CD4-positive, CD25-positive, alpha-beta regulatory T cell (primary cell): ENCODE measurements at regions not wholly inside any gene's neighbourhood (a gene's known extent, or its start where the extent isn't known, plus 50 kb on each side); places are given as distances from the start of the nearest gene placed in this dataset.
A peak's percentile ranks its signal among the peaks of the same experiment; 100 is the strongest.

ENCODE experiments used
- ATAC-seq, 2 donors: fragments of 150-1000 bp; cut with Tn5 transposase; one replicate each; pipeline ENCODE4 v1.10.0; 2021; ENCODE audit warnings: low read depth in 2 of 2, moderate number of reproducible peaks in 2 of 2, moderate library complexity in 1 of 2
- DNase-seq, 3 donors: peaks; one replicate each; pipeline versions ENCODE4 v3.0.0 to v3.0.0-alpha.2; 2012 to 2022; ENCODE audit warnings: mixed read lengths in 1 of 3
- H3K27ac ChIP-seq: one replicate; pipeline ENCODE4 v1.7.0; 2013; ENCODE audit warnings: mild to moderate bottlenecking, low read length; ENCODE audit not compliant: insufficient read depth, poor library complexity, severe bottlenecking
- H3K27me3 ChIP-seq: one replicate; pipeline ENCODE4 v1.7.0; 2013; ENCODE audit warnings: low read length; ENCODE audit not compliant: control insufficient read depth, insufficient read depth
- H3K36me3 ChIP-seq: one replicate; pipeline ENCODE4 v1.7.0; 2013; ENCODE audit warnings: mild to moderate bottlenecking, low read length, moderate library complexity; ENCODE audit not compliant: control insufficient read depth, insufficient read depth
- H3K4me1 ChIP-seq: 2 replicates; pipeline ENCODE4 v1.7.0; 2013; ENCODE audit warnings: mild to moderate bottlenecking, low read length; ENCODE audit not compliant: insufficient read depth, control insufficient read depth, poor library complexity, severe bottlenecking
- H3K4me3 ChIP-seq: one replicate; pipeline ENCODE4 v1.7.0; 2013; ENCODE audit warnings: low read depth, mild to moderate bottlenecking, low read length, moderate library complexity
- H3K9me3 ChIP-seq, 2 experiments: 1 replicate in 1 of 2; 2 replicates in 1 of 2; pipeline ENCODE4 v1.7.0; 2013; ENCODE audit warnings: low read length in 2 of 2, mild to moderate bottlenecking in 1 of 2, moderate library complexity in 1 of 2; ENCODE audit not compliant: control insufficient read depth in 2 of 2
- H3K27ac Mint-ChIP-seq, 3 donors: one replicate each; pipeline ENCODE4 v1.8.0; 2020 to 2022; ENCODE audit warnings: mild to moderate bottlenecking in 3 of 3, mixed read lengths in 3 of 3, moderate library complexity in 2 of 3
- H3K27me3 Mint-ChIP-seq: one replicate; pipeline ENCODE4 v1.8.0; 2022; ENCODE audit warnings: mild to moderate bottlenecking, mixed read lengths
- H3K36me3 Mint-ChIP-seq: one replicate; pipeline ENCODE4 v1.8.0; 2020; ENCODE audit warnings: mixed read lengths
- H3K4me1 Mint-ChIP-seq, 4 donors: one replicate each; pipeline ENCODE4 v1.8.0; 2020 to 2022; ENCODE audit warnings: mixed read lengths in 4 of 4, mild to moderate bottlenecking in 1 of 4
- H3K4me3 Mint-ChIP-seq, 4 donors: one replicate each; pipeline ENCODE4 v1.8.0; 2020 to 2022; ENCODE audit warnings: mild to moderate bottlenecking in 4 of 4, mixed read lengths in 4 of 4, moderate library complexity in 3 of 4
- H3K9me3 Mint-ChIP-seq, 7 donors: one replicate each; pipeline ENCODE4 v1.8.0; 2020 to 2022; ENCODE audit warnings: mixed read lengths in 7 of 7, mild to moderate bottlenecking in 3 of 7, moderate library complexity in 2 of 7

DNA sequence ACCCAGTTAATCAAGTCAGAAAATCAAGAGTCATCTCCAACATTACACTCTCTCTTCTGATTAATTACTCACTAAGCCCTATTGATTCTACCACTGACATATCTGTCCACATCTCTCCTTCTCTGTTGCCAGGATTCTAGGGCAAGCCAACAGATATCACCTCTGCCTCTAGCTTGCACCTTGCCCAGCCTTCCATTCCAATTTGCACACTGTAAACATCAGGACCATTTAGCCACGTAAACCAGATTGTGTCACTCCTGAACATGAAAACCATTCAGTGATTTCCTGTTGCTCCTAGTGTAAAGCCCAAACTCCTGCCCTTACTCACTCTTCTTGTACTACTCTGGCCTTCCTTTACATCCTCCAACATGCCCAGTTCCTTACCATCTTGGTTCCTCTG is 68.0 kb upstream of the PLS3 start:
- no peaks in the 10 kb centered on the region for H3K27me3 ChIP-seq
- Mint-ChIP-seq H3K27ac (no peak overlapping the region), H3K36me3 (no peaks in the 10 kb centered on the region), H3K4me3 (peak overlapping the region in 1 of 4 donors; percentile 40), H3K4me1 (no peaks in the 10 kb centered on the region), H3K27me3 (no peaks in the 10 kb centered on the region), H3K9me3 (peaks cover 0 to 3% (median 0%) of the 10 kb centered on the region in 7 donors)
- no peak overlapping the region for H3K27ac ChIP-seq
- no peaks in the 10 kb centered on the region for H3K9me3 ChIP-seq
- DNase-seq (no peak), ATAC-seq (no peak)
- no peaks in the 10 kb centered on the region for H3K36me3 ChIP-seq
- H3K4me1 ChIP-seq = no peaks in the 10 kb centered on the region
- H3K4me3 ChIP-seq = no peak overlapping the region

- Mint-ChIP-seq H3K4me3 (no peak overlapping the region), H3K9me3 (peaks cover 0 to 3% (median 0%) of the 10 kb centered on the region in 7 donors), H3K4me1 (no peaks in the 10 kb centered on the region), H3K36me3 (no peaks in the 10 kb centered on the region), H3K27me3 (no peaks in the 10 kb centered on the region), H3K27ac (no peak overlapping the region)
- Histone ChIP-seq H3K4me1 (no peaks in the 10 kb centered on the region), H3K4me3 (no peak overlapping the region), H3K27me3 (no peaks in the 10 kb centered on the region), H3K27ac (no peak overlapping the region), H3K36me3 (no peaks in the 10 kb centered on the region), H3K9me3 (no peaks in the 10 kb centered on the region)
- DNase-seq = no peak
- ATAC-seq = no peak
Observed at GRCh38 chrX:115494161-115494560, 66.8 kb upstream of the PLS3 start.

GRCh38 chrX:115499112-115499805 is 61.7 kb upstream of the PLS3 start:
- Histone ChIP-seq H3K9me3 (no peaks in the 10 kb centered on the region), H3K27me3 (no peaks in the 10 kb centered on the region), H3K36me3 (no peaks in the 10 kb centered on the region), H3K27ac (no peak overlapping the region), H3K4me1 (no peaks in the 10 kb centered on the region), H3K4me3 (no peak overlapping the region)
- DNase-seq (no peak), ATAC-seq (no peak)
- H3K9me3 Mint-ChIP-seq = peaks cover 0 to 3% (median 0%) of the 10 kb centered on the region in 7 donors
- H3K4me3 Mint-ChIP-seq = no peak overlapping the region
- no peaks in the 10 kb centered on the region for H3K27me3 Mint-ChIP-seq
- H3K27ac Mint-ChIP-seq = no peak overlapping the region
- H3K36me3 Mint-ChIP-seq = no peaks in the 10 kb centered on the region
- no peaks in the 10 kb centered on the region for H3K4me1 Mint-ChIP-seq

GRCh38 chrX:115503099-115503498 is 57.9 kb upstream of the PLS3 start:
- Mint-ChIP-seq H3K27ac (no peak overlapping the region), H3K27me3 (no peaks in the 10 kb centered on the region), H3K36me3 (no peaks in the 10 kb centered on the region), H3K9me3 (peaks cover 0 to 3% (median 0%) of the 10 kb centered on the region in 7 donors), H3K4me1 (no peaks in the 10 kb centered on the region), H3K4me3 (no peak overlapping the region)
- Histone ChIP-seq H3K4me1 (no peaks in the 10 kb centered on the region), H3K27me3 (no peaks in the 10 kb centered on the region), H3K36me3 (no peaks in the 10 kb centered on the region), H3K9me3 (no peaks in the 10 kb centered on the region), H3K27ac (no peak overlapping the region), H3K4me3 (no peak overlapping the region)
- no peak for ATAC-seq
- DNase-seq = no peak

- H3K27me3 Mint-ChIP-seq = no peaks in the 10 kb centered on the region
- ATAC-seq = no peak
- H3K27me3 ChIP-seq = no peaks in the 10 kb centered on the region
- H3K4me1 Mint-ChIP-seq = no peaks in the 10 kb centered on the region
- no peak overlapping the region for H3K4me3 Mint-ChIP-seq
- H3K27ac ChIP-seq = no peak overlapping the region
- H3K36me3 ChIP-seq = no peaks in the 10 kb centered on the region
- H3K27ac Mint-ChIP-seq = no peak overlapping the region
- H3K4me1 ChIP-seq = no peaks in the 10 kb centered on the region
- H3K9me3 Mint-ChIP-seq = peaks cover 0 to 4% (median 0%) of the 10 kb centered on the region in 7 donors
- no peaks in the 10 kb centered on the region for H3K9me3 ChIP-seq
- no peak for DNase-seq
- H3K4me3 ChIP-seq = no peak overlapping the region
- no peaks in the 10 kb centered on the region for H3K36me3 Mint-ChIP-seq
Observed at GRCh38 chrX:115504167-115504566, 56.8 kb upstream of the PLS3 start.
